Suprapubic skin (tissue), 4 donors: ENCODE measurements at regions not wholly inside any gene's neighbourhood (a gene's known extent, or its start where the extent isn't known, plus 50 kb on each side); places are given as distances from the start of the nearest gene placed in this dataset.
"Not testable (repeated sequence)": the region's sequence is repeated elsewhere in the genome, so short reads cannot be mapped to it uniquely, and the experiment has no call there.

Experiments
- POLR2A ChIP-seq, 2 donors: fragments of 450-650 bp; IDR thresholded peaks; one replicate each; pipeline ENCODE4 v1.6.1; 2017; ENCODE audit warnings: antibody characterized with exemption in 2 of 2, mild to moderate bottlenecking in 2 of 2, moderate library complexity in 2 of 2
- POLR2AphosphoS5 ChIP-seq, 3 donors: sonication (generic); formaldehyde crosslinking; IDR thresholded peaks; one replicate each; pipeline ENCODE4 v1.6.1; 2017; ENCODE audit warnings: antibody characterized with exemption in 3 of 3
- TF ChIP-seq, protein P1 (sequence below), 2 donors: fragments of 200-600 bp in 1 of 2; fragments of 450-650 bp in 1 of 2; sonication (generic) in 1 of 2; IDR thresholded peaks; one replicate each; pipeline ENCODE4 v1.5.1; 2016 to 2019; ENCODE audit warnings: antibody characterized with exemption in 2 of 2, mild to moderate bottlenecking in 1 of 2, moderate library complexity in 1 of 2

DNA sequence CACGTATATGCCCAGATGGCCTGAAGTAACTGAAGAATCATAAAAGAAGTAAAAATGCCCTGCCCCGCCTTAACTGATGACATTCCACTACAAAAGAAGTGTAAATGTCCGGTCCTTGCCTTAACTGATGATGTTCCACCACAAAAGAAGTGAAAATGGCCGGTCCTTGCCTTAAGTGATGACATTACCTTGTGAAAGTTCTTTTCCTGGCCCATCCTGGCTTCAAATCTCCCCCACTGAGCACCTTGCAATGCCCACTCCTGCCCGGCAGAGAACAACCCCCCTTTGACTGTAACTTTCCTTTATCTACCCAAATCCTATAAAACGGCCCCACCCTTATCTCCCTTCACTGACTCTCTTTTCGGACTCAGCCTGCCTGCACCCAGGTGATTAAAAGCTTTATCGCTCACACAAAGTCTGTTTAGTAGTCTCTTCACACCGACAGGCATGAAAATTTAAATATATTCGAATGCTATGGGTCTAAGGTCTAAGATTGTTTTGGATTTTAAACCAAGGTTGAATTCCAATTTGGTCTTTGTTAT lies 329.3 kb upstream of the POT1 start:
- not testable (repeated sequence) for TF ChIP-seq POLR2A, POLR2AphosphoS5 (IDR thresholded peaks at IDR 0.05)
- TF ChIP-seq, protein P1, sequence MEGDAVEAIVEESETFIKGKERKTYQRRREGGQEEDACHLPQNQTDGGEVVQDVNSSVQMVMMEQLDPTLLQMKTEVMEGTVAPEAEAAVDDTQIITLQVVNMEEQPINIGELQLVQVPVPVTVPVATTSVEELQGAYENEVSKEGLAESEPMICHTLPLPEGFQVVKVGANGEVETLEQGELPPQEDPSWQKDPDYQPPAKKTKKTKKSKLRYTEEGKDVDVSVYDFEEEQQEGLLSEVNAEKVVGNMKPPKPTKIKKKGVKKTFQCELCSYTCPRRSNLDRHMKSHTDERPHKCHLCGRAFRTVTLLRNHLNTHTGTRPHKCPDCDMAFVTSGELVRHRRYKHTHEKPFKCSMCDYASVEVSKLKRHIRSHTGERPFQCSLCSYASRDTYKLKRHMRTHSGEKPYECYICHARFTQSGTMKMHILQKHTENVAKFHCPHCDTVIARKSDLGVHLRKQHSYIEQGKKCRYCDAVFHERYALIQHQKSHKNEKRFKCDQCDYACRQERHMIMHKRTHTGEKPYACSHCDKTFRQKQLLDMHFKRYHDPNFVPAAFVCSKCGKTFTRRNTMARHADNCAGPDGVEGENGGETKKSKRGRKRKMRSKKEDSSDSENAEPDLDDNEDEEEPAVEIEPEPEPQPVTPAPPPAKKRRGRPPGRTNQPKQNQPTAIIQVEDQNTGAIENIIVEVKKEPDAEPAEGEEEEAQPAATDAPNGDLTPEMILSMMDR (IDR thresholded peaks at IDR 0.05), result not testable (repeated sequence)
